ELF-1 (cell line): ENCODE measurements at regions not wholly inside any gene's neighbourhood (a gene's known extent, or its start where the extent isn't known, plus 50 kb on each side); places are given as distances from the start of the nearest gene placed in this dataset.

Experiments
- DNase-seq: peaks from one replicate; pipeline ENCODE4 v3.0.0-alpha.2; 2016; ENCODE audit warnings: low read depth, low spot score

DNA sequence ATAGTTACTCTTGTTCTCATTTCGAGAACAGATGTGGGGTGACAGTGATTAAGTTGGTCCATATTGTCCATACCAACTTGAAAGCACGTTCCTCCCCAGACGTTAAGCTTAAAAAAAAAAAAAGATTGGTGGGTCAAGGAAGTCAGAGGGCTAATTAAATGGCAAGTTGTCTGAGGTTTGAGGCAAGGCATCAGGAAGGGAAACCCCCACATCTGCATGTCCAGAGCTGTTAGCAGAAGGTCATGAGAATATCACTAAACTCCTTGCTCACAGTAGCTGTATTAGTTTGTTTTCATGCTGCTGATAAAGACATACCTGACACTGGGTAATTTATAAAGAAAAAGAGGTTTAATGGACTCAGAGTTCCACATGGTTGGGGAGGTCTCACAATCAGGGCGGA is 415.6 kb upstream of the FZD8 start:
- DNase-seq: no peak

GRCh38 chr10:36057180-36057579 is 415.1 kb upstream of the FZD8 start:
- DNase-seq: no peak

DNA sequence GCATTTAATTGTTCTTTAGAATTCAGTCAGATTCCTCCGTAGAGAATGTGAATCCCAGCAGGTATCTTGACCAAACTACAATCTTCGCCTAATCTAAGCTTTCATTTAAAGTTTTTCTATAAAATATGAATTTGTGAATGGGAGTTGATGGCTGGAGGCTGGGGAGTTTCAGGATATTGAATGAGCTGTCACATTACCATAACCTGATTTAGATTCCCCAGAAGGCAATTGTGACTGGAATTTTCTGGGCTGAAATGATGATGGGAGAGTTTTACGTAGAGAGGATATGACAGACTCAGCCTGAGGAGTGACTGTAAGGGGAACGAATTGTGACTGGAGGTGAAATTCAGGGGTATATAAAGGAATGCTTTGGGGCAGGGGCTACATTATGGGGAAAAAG is 411.7 kb upstream of the FZD8 start:
- no peak for DNase-seq

DNA sequence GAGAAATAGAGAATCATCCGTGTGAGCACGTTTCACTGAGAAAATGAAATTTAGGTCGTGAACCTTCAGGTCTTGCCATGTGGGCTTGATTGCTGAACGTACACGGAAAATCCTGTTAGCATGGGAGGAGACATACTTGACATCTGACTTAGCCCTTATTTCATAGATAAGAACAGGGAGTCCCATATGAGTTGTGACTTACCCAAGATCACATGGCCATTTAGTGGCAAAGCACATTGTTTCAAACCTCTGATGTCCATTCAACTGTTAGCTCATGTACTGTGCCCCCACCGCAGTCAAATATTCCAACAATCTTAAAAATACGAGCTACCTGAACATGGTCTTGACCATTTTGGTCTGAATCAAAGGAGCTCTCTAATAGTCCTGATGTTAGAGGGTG is 411.2 kb upstream of the FZD8 start:
- no peak for DNase-seq

DNA sequence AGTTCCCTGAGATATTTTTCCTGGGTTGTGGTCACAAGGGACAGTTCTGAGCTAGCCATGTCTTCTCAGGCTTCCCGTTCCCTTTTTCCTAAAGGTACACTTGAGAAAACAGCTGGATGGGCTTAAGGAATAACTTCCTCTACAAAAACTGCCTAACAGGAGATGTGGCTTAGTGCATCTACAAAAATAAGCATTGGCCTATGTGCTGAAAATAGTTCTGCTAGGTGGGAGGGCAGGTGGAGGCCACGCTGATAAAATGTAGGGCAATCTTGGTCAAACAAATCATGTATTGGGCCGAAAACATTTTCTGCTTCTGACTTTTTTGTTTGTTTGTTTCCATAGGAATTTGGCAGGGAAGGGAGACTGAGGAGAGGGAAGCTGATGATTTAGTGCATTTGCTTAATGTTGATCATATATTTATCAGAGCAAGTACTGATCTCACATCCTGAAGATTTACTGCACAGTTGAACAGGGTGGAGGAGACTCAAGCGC is 409.4 kb upstream of the FZD8 start:
- no peak for DNase-seq

DNA sequence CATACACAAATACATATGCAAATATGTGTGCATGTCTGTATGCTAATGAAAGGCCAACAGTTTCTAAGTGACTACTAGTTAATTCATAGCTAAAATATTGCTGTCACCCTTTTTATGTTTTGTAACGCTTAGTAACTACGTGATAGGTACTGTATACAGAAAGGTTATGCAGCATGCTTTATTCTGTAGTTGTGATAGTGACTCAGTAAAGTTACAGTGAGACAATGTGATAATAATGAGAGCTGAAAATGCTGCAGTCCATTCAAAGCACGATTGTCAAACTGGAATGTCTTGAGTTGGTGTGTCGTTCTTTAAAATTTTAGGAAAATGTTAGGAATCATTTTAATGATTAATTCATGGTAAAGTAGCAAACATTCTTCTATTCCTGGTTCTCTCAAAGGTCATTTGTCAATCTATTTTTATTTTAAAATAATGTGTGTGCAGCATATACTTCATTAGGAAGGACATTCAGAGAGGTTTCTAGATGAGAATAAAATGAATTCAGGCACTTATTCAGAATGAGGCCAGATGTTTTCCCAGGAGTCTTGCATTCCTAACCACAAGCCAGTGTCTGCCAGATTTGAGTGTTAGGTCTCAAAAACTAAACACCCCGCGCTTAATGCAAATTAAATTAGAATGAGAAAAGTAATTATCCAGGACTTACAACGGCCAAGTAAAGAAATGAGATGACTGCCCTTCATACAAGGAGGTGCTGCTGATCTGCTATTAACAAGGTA is 408.8 kb upstream of the FZD8 start:
- DNase-seq: no peak

GRCh38 chr10:36048780-36049179 is 406.7 kb upstream of the FZD8 start:
- DNase-seq: no peak

GRCh38 chr10:36048236-36048635 is 406.1 kb upstream of the FZD8 start:
- no peak for DNase-seq

DNA sequence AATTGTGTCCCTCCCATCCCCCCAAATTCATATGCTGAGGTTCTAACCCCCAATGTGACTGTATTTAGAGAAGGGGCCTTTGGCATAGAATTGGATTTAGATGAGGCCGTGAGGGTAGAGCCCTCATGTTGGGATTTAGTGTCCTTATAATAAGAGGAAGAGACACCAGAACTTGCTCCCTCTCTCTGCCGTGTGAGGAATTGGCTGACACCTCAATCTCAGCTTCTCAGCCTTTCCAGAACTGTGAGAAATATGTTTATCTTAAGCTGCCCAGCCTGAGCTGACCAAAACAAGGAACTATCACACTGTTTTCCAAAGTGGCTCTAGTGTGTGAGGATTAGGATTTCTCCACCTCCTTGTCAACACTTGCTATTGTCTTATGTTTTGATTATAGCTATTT is 400.0 kb upstream of the FZD8 start:
- no peak for DNase-seq

DNA sequence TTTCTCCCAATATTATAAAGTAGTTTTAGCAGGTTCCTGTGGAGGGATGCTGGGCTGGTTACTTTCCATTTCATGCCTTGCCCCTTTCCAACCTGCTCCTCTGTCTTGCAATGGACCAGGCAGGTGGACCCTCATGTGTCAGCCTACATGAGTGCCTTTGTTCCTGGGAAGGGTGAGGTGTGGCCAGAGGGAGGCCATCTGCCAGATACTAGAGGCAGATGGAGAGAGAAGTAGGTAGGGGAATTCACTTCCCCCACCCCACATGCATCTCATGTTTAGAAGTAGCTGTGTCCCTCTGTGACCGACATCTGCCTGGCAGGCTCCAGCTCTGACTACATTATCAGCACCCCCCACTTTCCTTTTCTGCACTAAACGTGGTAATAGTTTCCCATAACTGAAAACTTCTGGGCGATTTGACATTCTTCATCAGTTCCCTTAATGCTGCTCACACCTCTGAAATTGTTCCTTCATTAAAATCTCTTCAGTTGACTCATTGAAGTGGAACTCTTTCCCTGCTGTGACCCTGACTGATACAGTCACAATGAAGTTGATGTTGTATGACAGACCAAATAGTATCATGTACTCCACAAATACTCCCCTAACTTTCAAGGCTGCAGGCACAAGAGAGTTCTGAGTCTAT is 396.3 kb upstream of the FZD8 start:
- no peak for DNase-seq

DNA sequence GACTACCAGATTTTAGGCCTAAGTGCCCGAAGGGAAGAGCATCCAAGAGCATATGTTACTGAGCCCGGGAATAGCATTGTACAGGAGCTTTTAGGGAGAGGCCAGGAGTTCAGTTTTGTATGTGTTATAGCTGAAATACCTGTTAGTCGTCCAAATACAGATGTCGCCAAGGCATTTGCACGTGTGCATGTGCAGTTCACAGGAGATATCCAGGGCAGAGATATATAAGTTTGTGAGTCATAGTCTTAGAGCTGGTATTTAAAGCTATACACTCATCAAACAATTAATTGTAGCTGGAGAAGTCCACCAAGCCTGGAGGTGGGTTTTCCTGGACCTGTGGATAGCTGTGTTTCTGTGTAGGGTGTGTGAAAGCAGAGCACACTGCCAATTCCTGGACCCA is 394.0 kb upstream of the FZD8 start:
- DNase-seq: no peak

GRCh38 chr10:36033808-36034207 is 391.7 kb upstream of the FZD8 start:
- no peak for DNase-seq

DNA sequence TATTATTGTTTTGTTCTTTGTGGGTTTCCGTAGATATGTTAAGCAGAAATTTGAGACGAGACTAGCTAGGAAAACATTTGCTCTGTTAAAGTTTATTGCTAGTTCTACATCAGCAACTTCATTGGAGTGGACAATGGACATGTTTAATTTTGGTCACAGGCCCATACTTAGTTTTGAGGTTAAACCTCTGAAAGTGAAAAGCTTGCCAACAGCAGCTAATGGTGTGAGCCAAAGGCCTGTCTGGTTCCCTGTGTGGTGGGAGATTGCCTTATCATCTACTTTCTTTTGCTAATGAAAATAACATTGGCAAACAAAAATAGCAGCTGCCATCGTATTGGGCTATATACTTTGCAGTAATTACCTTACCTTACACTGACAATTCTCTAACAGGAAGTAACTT is 388.4 kb upstream of the FZD8 start:
- no peak for DNase-seq

- no peak for DNase-seq
These were observed 384.7 kb upstream of the FZD8 start for GRCh38 chr10:36026656-36027390.

GRCh38 chr10:36026081-36026480 is 384.0 kb upstream of the FZD8 start:
- no peak for DNase-seq

GRCh38 chr10:36023939-36024338 is 381.8 kb upstream of the FZD8 start:
- peak; percentile 94 for DNase-seq

- DNase-seq: no peak
These were observed 379.0 kb upstream of the FZD8 start for GRCh38 chr10:36021096-36021495.

- peak; percentile 48 for DNase-seq
These were observed 377.7 kb upstream of the FZD8 start for GRCh38 chr10:36019749-36020148.

GRCh38 chr10:36018996-36019395 is 376.9 kb upstream of the FZD8 start:
- DNase-seq: peak; percentile 76

- no peak for DNase-seq
These were observed 375.0 kb upstream of the FZD8 start for GRCh38 chr10:36017137-36017536.

DNA sequence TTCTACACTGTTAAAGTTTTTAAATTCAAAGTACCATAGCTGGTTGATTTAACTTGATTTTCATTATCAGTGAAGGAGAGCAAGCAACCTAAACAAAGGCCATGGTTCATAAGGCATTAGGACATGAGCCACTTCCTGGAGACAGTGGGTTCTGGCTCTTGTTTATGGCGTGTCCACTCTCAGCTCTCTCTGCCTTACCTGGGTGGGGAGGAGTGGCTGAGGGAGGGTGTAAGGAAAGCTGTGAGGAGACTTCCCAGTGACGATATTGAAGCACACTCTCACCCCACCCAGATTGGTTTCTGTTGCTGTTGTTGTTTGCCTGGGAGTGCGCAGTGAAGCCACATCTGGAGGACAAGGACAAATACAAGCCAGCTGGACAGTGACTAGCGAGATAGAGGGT is 365.3 kb upstream of the FZD8 start:
- DNase-seq: no peak

DNA sequence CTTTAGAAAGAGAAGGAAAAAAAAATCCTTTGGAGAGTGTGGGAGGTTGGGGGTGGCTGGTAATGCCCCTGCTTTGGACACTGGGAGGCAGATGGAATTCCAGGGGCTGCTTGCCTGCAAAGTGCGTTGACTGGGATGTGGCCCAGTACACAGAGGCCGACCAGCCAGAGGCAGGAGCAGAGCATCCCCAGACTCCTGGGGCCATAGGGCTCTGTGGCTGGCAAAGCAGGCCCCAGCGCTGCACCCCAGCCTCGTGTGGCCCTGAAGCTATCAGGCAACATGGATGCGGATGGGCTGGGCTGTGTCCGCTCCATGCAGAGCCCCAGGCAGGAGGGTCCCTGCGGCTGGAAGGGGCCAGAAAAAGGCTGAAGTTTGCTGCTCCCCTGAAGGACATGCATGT is 361.6 kb upstream of the FZD8 start:
- no peak for DNase-seq
